ENCODE measurements at regions not wholly inside any gene's neighbourhood (a gene's known extent, or its start where the extent isn't known, plus 50 kb on each side); places are given as distances from the start of the nearest gene placed in this dataset.
"Not testable (repeated sequence)": the region's sequence is repeated elsewhere in the genome, so short reads cannot be mapped to it uniquely, and the experiment has no call there.

- no peaks in the 10 kb centered on the region for H3K9me3 ChIP-seq
- no peak for TF ChIP-seq CTCF (IDR thresholded peaks at IDR 0.05)
- TF ChIP-seq POLR2A (IDR thresholded peaks at IDR 0.05): no peak
- H3K36me3 ChIP-seq: no peaks in the 10 kb centered on the region
- no peak for DNase-seq
- WGBS, 2 donors: 36 to 43% methylated on average over 1 of the region's 1 CpG
- H3K4me3 ChIP-seq (replicated peaks in 1 of 3): no peak overlapping the region
- H3K27me3 ChIP-seq: no peaks in the 10 kb centered on the region
- no peak overlapping the region for H3K27ac ChIP-seq
- peaks cover 0 to 4% of the 10 kb centered on the region in 2 donors for H3K4me1 ChIP-seq
- intact Hi-C loops (cut with DNase I): no loop called here
Measured at GRCh38 chr3:171526869-171527268, 66.7 kb upstream of the TNIK start.

GRCh38 chr3:171526146-171526545 lies 65.9 kb upstream of the TNIK start:
- intact Hi-C loops (cut with DNase I): no loop called here
- Histone ChIP-seq H3K27me3 (no peaks in the 10 kb centered on the region), H3K27ac (no peak overlapping the region), H3K4me3 (replicated peaks in 1 of 3) (no peak overlapping the region), H3K4me1 (peaks cover 0 to 4% of the 10 kb centered on the region in 2 donors), H3K9me3 (no peaks in the 10 kb centered on the region), H3K36me3 (no peaks in the 10 kb centered on the region)
- WGBS, 2 donors: 89 to 92% methylated on average over 4 of the region's 4 CpGs
- TF ChIP-seq POLR2A (IDR thresholded peaks at IDR 0.05): no peak
- TF ChIP-seq CTCF (IDR thresholded peaks at IDR 0.05): no peak
- no peak for DNase-seq

GRCh38 chr3:171525437-171525836 lies 65.2 kb upstream of the TNIK start:
- no peak for DNase-seq
- Histone ChIP-seq H3K27me3 (no peaks in the 10 kb centered on the region), H3K4me3 (replicated peaks in 1 of 3) (no peak overlapping the region), H3K9me3 (no peaks in the 10 kb centered on the region), H3K4me1 (peaks cover 0 to 4% of the 10 kb centered on the region in 2 donors), H3K36me3 (no peaks in the 10 kb centered on the region), H3K27ac (no peak overlapping the region)
- TF ChIP-seq CTCF (IDR thresholded peaks at IDR 0.05) (no peak), POLR2A (IDR thresholded peaks at IDR 0.05) (no peak)
- intact Hi-C loops (cut with DNase I): no loop called here
- 97% methylated on average over 6 of the region's 6 CpGs for WGBS, 2 donors

GRCh38 chr3:171524921-171525310 lies 64.7 kb upstream of the TNIK start:
- Histone ChIP-seq H3K4me1 (peaks cover 0 to 4% of the 10 kb centered on the region in 2 donors), H3K9me3 (no peaks in the 10 kb centered on the region), H3K27ac (no peak overlapping the region), H3K4me3 (replicated peaks in 1 of 3) (no peak overlapping the region), H3K36me3 (no peaks in the 10 kb centered on the region), H3K27me3 (no peaks in the 10 kb centered on the region)
- WGBS, 2 donors: 98 to 100% methylated on average over 4 of the region's 4 CpGs
- TF ChIP-seq POLR2A (IDR thresholded peaks at IDR 0.05): no peak
- TF ChIP-seq CTCF (IDR thresholded peaks at IDR 0.05): no peak
- intact Hi-C loops (cut with DNase I): no loop called here
- no peak for DNase-seq

- intact Hi-C loops (cut with DNase I): no loop called here
- H3K27me3 ChIP-seq: no peaks in the 10 kb centered on the region
- DNase-seq: no peak
- H3K4me1 ChIP-seq: peaks cover 0 to 4% of the 10 kb centered on the region in 2 donors
- 82 to 89% methylated on average over 4 of the region's 4 CpGs for WGBS, 2 donors
- no peak for TF ChIP-seq CTCF (IDR thresholded peaks at IDR 0.05)
- TF ChIP-seq POLR2A (IDR thresholded peaks at IDR 0.05): no peak
- no peak overlapping the region for H3K27ac ChIP-seq
- H3K36me3 ChIP-seq: no peaks in the 10 kb centered on the region
- no peak overlapping the region for H3K4me3 ChIP-seq (replicated peaks in 1 of 3)
- no peaks in the 10 kb centered on the region for H3K9me3 ChIP-seq
Measured at GRCh38 chr3:171522651-171523050, 62.4 kb upstream of the TNIK start.

- H3K27ac ChIP-seq; H3K36me3 ChIP-seq; intact Hi-C loops (cut with DNase I); H3K9me3 ChIP-seq; DNase-seq; H3K4me1 ChIP-seq; H3K4me3 ChIP-seq (replicated peaks in 1 of 3); H3K27me3 ChIP-seq: not testable (repeated sequence)
- 88 to 94% methylated on average over 2 of the region's 2 CpGs for WGBS, 2 donors
Measured at GRCh38 chr3:171519423-171519822, 59.2 kb upstream of the TNIK start.
